ENCODE measurements at regions not wholly inside any gene's neighbourhood (a gene's known extent, or its start where the extent isn't known, plus 50 kb on each side); places are given as distances from the start of the nearest gene placed in this dataset.

- Mint-ChIP-seq H3K27me3 (ENCODE audit: insufficient read depth, unreplicated experiment) (peaks cover 54% of the 10 kb centered on the region), H3K9me3 (ENCODE audit: unreplicated experiment) (no peaks in the 10 kb centered on the region), H3K4me3 (ENCODE audit: unreplicated experiment) (no peak overlapping the region), H3K4me1 (ENCODE audit: insufficient read depth, unreplicated experiment) (peaks cover 10% of the 10 kb centered on the region), H3K27ac (ENCODE audit: low read depth, unreplicated experiment) (no peak overlapping the region), H3K36me3 (ENCODE audit: insufficient read depth, unreplicated experiment) (no peaks in the 10 kb centered on the region)
- POLR2A ChIA-PET, result no interaction called here
- DNase-seq (ENCODE audit: unreplicated experiment), result no peak
- BruUV-seq (replicated peaks), result no TSS peak
- intact Hi-C loops (cut with micrococcal nuclease), result no loop called here
- CTCF ChIA-PET, result interaction anchor here (0.7 kb wide), 1 partner anchor 59 kb away, joined by 4 read pairs; no protein-coding TSS in a partner anchor
- no peak for TF ChIP-seq CTCF (IDR thresholded peaks at IDR 0.05; ENCODE audit: unreplicated experiment)
These were observed 76.1 kb downstream of the YTHDF1 start for GRCh38 chr20:63139837-63140236.

GRCh38 chr20:63139356-63139755 is 76.6 kb downstream of the YTHDF1 start:
- no TSS peak for BruUV-seq (replicated peaks)
- Mint-ChIP-seq H3K27me3 (ENCODE audit: insufficient read depth, unreplicated experiment) (peaks cover 52% of the 10 kb centered on the region), H3K9me3 (ENCODE audit: unreplicated experiment) (no peaks in the 10 kb centered on the region), H3K36me3 (ENCODE audit: insufficient read depth, unreplicated experiment) (no peaks in the 10 kb centered on the region), H3K4me3 (ENCODE audit: unreplicated experiment) (no peak overlapping the region), H3K4me1 (ENCODE audit: insufficient read depth, unreplicated experiment) (peaks cover 10% of the 10 kb centered on the region), H3K27ac (ENCODE audit: low read depth, unreplicated experiment) (no peak overlapping the region)
- ChIA-PET POLR2A (no interaction called here), CTCF (interaction anchor here (0.7 kb wide), 1 partner anchor 60 kb away, joined by 4 read pairs; no protein-coding TSS in a partner anchor)
- TF ChIP-seq CTCF (IDR thresholded peaks at IDR 0.05; ENCODE audit: unreplicated experiment), result no peak
- intact Hi-C loops (cut with micrococcal nuclease), result no loop called here
- no peak for DNase-seq (ENCODE audit: unreplicated experiment)

DNA sequence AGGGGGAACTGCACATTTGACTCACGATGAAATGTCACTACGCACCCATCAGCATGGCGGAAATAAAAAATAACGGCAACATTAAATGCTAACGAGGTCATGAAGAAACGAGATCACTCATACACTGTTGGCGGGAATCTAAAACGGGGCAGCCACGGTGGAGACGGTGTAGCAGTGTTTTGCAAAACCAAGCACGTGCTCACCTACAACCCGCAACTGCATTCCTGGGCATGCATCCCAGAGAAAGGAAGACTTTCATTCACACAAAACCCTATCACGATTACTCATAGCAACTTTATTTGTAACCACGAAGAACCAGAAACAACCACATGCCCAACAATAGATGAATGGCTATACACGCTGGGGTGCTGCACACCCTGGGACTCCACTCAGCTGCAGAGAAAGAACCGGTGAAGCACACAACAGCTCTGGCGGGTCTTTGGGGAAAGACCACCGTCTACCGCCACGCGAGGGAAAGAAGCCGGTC is 77.0 kb downstream of the YTHDF1 start:
- BruUV-seq (replicated peaks), result no TSS peak
- peaks cover 10% of the 10 kb centered on the region for H3K4me1 Mint-ChIP-seq (ENCODE audit: insufficient read depth, unreplicated experiment)
- ChIA-PET CTCF (interaction anchor here (0.7 kb wide), 1 partner anchor 60 kb away, joined by 4 read pairs; no protein-coding TSS in a partner anchor), POLR2A (no interaction called here)
- H3K36me3 Mint-ChIP-seq (ENCODE audit: insufficient read depth, unreplicated experiment), result no peaks in the 10 kb centered on the region
- TF ChIP-seq CTCF (IDR thresholded peaks at IDR 0.05; ENCODE audit: unreplicated experiment), result no peak
- peaks cover 47% of the 10 kb centered on the region for H3K27me3 Mint-ChIP-seq (ENCODE audit: insufficient read depth, unreplicated experiment)
- H3K9me3 Mint-ChIP-seq (ENCODE audit: unreplicated experiment), result no peaks in the 10 kb centered on the region
- DNase-seq (ENCODE audit: unreplicated experiment), result peak; percentile 68
- intact Hi-C loops (cut with micrococcal nuclease), result no loop called here
- H3K27ac Mint-ChIP-seq (ENCODE audit: low read depth, unreplicated experiment), result no peak overlapping the region
- no peak overlapping the region for H3K4me3 Mint-ChIP-seq (ENCODE audit: unreplicated experiment)

- no peak for TF ChIP-seq CTCF (IDR thresholded peaks at IDR 0.05; ENCODE audit: unreplicated experiment)
- H3K27ac Mint-ChIP-seq (ENCODE audit: low read depth, unreplicated experiment), result no peak overlapping the region
- H3K4me1 Mint-ChIP-seq (ENCODE audit: insufficient read depth, unreplicated experiment), result peaks cover 10% of the 10 kb centered on the region
- no peaks in the 10 kb centered on the region for H3K36me3 Mint-ChIP-seq (ENCODE audit: insufficient read depth, unreplicated experiment)
- ChIA-PET CTCF (interaction anchor here (0.6 to 0.9 kb wide), 2 partner anchors 355 to 647 kb away, joined by 3 read pairs; no protein-coding TSS in a partner anchor), POLR2A (no interaction called here)
- intact Hi-C loops (cut with micrococcal nuclease), result no loop called here
- no peak overlapping the region for H3K4me3 Mint-ChIP-seq (ENCODE audit: unreplicated experiment)
- no TSS peak for BruUV-seq (replicated peaks)
- H3K27me3 Mint-ChIP-seq (ENCODE audit: insufficient read depth, unreplicated experiment), result peaks cover 37% of the 10 kb centered on the region
- no peak for DNase-seq (ENCODE audit: unreplicated experiment)
- H3K9me3 Mint-ChIP-seq (ENCODE audit: unreplicated experiment), result no peaks in the 10 kb centered on the region
These were observed 78.0 kb downstream of the YTHDF1 start for GRCh38 chr20:63137851-63138415.
